GM19397 (cell line): ENCODE measurements at regions not wholly inside any gene's neighbourhood (a gene's known extent, or its start where the extent isn't known, plus 50 kb on each side); places are given as distances from the start of the nearest gene placed in this dataset.
"Not testable (repeated sequence)": the region's sequence is repeated elsewhere in the genome, so short reads cannot be mapped to it uniquely, and the experiment has no call there.

ENCODE experiments used
- ATAC-seq: cut with Tn5 transposase; IDR thresholded peaks from one replicate; pipeline ENCODE4 v1.9.1; 2021; ENCODE audit warnings: mild to moderate bottlenecking, moderate library complexity; ENCODE audit not compliant: unreplicated experiment

GRCh38 chr7:113267271-113267670 is 148.9 kb upstream of the SMIM30 start:
- ATAC-seq: no peak

GRCh38 chr7:113263749-113264148 is 145.4 kb upstream of the SMIM30 start:
- no peak for ATAC-seq

- not testable (repeated sequence) for ATAC-seq
Observed at GRCh38 chr7:113263215-113263742, 144.9 kb upstream of the SMIM30 start.

- no peak for ATAC-seq
Observed at GRCh38 chr7:113256883-113257531, 138.7 kb upstream of the SMIM30 start.

GRCh38 chr7:113247198-113247597 is 128.8 kb upstream of the SMIM30 start:
- ATAC-seq: no peak

DNA sequence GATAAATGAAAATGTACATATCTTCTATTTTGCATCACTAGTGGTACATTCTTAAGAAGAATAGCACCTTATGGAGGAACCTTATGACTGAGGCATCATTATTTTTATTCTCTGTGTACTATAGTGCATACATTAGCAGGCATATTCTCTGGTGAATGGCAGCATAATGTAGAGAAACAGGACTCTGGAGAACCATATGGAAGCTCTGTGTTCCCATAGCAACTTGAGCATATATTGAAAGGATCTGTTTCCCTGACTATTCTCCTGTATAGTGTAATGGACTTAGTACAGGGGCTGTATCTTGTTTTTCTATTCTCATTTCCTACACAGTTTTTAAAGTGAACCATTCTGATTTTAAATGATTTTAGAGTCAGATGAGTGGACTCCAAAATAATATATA is 128.4 kb upstream of the SMIM30 start:
- ATAC-seq: no peak

DNA sequence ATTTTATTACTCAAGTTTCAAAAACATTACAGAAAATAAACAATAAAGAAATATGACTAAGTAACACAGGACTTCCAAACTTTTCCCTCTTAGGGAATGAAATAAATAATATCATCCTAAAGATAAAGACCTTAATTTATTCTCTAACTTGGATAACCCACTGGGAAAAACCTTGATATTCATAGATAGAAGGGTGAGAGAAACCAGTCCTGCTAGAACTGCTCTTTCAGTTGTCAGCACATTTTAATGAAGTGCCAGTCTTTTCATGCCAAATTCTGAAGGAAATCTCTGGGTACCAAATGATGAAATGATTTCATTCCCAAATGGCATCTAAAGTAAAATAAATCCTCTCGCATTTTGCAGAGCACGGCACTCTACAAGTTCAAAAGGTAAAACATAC is 114.5 kb upstream of the SMIM30 start:
- ATAC-seq: no peak

GRCh38 chr7:113230691-113231090 is 112.3 kb upstream of the SMIM30 start:
- ATAC-seq: no peak

DNA sequence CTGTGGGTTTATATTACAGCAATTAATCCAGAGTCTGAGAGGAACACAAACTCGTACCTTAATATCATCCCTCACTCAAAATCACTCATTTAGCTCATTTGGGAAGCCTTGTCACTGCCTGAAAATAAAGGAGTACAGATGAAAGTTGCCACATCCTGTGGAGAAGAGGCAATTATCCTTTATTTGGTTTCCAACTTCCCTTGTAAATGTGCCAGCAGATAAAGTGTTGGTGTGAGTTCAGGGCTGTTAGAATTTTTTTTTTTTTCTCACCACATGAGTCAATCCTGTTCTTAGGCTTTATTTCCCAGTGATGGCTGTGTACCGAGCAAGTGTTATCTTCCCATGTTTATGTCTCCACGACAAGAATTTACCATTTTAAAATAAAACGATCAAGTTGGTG is 99.0 kb upstream of the SMIM30 start:
- no peak for ATAC-seq

DNA sequence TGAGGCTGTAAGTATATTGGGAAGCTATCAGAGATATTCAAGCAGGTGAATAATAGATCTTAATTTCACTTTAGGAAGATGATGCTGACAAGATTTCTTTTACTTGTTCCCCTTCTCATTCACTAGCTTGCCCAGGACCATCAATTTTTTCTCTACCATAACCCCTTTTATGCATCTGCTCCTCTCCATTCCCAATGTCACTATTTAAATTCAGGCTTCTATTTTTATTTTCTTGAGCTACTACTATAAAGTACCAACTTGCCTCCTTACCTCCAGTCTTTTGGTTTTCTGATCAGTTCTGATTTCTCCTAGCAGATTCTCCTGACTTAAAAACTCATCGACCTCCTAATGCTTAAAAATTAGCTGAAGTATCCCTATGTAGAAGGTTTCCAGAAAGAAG is 97.7 kb upstream of the SMIM30 start:
- no peak for ATAC-seq

DNA sequence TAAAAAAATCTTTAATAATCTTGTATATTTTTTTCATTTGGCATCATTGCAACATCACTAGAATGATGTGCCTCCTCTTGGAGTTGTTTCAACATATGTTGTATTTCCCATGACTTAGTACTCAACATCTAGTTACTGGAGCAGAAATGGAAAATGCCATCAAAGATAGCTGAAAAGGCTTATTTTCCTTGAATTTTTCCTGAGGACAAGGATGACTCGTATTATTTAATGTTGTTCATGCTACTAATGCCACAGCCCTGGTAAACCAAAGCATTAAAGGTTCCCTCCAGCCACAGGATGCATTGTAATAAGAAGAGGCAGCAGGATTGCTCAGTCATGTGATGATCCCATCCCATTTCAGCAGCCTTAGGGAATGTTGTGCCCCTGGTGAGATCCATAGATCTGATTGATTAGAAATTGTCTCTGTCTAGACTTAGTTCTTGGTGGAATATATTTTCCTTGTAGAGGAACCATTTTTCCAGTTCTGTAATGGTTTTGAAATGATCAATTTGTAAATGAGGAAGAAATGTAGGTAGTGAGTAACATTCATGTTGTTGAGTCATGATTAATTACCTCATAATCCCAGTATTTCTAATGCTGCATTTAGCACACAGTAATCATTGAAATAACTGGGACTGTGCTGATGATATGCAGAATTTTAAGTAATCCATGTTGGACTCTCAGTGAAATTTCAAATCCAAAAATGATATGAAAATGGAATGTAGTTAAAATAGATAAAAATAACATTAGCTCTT is 91.3 kb upstream of the SMIM30 start:
- no peak for ATAC-seq

DNA sequence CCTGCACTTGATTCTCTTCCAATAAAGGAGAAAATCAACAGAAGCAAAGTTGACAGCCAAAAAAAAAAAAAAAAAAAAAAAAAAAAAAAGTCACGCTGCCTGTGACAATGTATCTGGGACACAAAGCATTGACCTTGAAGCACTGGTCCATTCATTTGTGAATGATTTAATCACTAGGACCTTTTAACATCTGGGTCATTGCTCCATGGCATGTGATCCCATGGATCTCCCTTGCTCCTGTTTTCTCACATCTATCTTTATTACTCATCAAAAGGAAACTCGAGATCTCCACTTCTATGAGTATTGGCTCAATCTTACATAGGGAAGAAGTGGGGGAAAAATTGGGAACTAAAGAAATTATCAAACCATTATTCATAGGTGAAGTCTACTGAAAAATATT is 89.6 kb upstream of the SMIM30 start:
- ATAC-seq: no peak

GRCh38 chr7:113207441-113207840 is 89.1 kb upstream of the SMIM30 start:
- no peak for ATAC-seq

DNA sequence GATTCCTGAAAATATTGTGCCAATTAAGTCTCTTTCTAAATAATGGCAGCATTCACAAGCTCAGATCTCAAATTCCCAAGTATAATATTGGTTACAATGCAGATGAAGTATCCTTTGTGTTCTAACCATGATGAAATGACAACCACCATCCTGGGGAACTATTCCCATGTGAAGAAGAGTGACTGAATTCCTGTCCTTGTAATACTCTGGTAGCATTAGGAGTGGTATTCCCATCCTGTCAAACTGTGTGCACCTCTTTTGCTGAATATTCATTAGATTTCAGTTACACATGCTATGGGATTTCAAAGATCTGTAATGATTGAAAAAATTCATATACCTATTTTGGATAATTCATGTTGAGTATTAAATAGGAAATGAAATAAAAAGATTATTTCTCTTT is 86.1 kb upstream of the SMIM30 start:
- no peak for ATAC-seq

DNA sequence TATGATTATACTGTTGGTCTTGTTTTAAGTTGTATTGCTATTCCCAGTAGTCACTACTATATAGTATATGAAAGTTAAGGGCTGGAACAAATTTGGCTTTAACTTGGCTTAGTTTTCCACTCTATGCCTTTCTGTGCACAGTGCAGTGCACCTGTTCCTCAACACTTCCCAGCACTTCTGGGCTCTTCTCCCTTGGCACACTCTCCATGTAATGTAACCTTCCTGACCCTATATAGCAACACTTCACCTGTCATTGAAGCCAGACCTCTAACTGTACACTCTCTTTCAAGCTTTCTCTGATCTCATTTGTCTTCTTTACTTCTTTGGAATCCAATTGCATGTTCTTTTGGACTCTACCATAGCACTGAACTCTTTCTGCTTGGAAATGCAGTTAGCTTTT is 83.9 kb upstream of the SMIM30 start:
- no peak for ATAC-seq

DNA sequence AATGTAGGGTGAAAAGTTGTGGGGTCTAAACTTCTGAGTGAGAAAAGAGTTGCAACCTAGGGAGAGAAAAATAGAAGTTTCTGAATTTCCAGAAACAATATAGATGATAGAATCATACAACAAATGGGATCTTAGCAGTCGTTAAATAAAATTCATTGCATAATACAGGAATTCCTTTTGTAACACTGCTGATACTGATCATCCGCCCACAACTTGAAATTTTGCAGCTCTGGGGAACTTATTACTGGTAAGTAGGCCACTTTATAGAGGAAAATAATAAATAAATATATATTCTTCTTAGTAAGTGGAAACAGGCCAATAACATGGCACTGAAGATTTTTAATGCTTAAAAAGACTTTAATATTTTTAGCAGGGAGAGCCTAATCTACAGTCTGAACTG is 81.9 kb upstream of the SMIM30 start:
- no peak for ATAC-seq

- ATAC-seq: no peak
Observed at GRCh38 chr7:113199841-113200240, 81.5 kb upstream of the SMIM30 start.

- ATAC-seq: no peak
Observed at GRCh38 chr7:113199136-113199535, 80.8 kb upstream of the SMIM30 start.

DNA sequence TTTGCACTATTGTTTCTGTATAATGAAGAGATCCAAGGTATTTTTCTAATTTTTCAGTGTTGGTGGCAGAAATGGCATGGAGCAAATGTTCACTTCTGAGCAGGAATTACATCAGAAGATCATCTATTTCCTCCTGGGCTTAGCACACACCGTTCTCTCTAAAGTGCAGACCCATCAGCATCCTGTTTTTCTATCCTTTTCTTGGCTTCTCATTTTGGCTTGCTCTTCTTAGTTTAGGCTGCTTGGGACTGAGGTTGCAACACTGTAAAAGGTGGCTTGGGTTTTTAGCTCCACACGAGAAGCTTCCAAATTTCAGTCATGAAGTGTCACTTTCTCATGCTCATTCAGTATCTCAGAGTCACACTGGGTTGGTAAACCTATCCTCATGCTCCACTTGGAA is 79.9 kb upstream of the SMIM30 start:
- no peak for ATAC-seq

GRCh38 chr7:113197274-113197673 is 78.9 kb upstream of the SMIM30 start:
- ATAC-seq: no peak

DNA sequence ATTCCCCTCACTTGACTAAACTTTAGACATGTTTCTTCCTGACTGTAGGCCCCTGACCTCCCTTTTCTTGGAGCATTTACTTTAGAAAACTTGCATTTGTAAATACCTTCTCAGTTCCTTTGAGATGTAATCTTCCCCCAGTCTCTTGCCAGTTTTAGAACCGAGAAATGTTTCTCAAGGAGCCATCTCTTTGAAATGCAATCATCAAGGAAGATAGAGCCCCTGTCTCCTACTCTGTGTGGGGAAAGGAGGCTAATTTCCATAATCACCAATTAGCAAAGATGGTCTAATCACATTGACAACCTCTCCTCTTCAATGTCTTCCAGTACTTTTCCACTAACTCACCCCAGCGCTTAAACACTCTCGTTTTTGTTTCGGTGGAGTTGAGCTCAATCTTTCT is 70.0 kb upstream of the SMIM30 start:
- no peak for ATAC-seq

DNA sequence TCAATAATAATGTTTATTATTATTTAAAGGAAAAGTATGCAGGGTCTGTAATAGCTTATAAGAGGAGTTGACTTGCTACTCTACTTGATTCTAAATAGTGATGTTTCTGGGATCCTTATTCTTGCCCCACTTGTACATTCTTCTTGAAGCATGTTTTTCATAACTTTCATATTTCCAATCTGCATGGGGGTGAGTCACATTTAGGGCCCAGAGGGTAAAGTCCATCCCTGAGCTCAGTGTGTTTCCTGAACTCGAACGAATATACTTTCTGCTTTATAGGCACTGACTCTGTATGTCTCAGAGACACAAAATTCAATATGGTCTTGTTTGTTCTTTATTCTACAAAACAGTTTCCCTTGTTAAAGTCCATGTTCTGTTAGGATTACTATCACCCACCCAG is 61.0 kb upstream of the SMIM30 start:
- no peak for ATAC-seq

GRCh38 chr7:113176836-113177235 is 58.5 kb upstream of the SMIM30 start:
- ATAC-seq: no peak
